K562 (cell line): ENCODE measurements at regions not wholly inside any gene's neighbourhood (a gene's known extent, or its start where the extent isn't known, plus 50 kb on each side); places are given as distances from the start of the nearest gene placed in this dataset.

ENCODE experiments used
- ATAC-seq: fragments of 200-7000 bp; cut with Tn5 transposase; 3 replicates; pipeline ENCODE4 v1.9.1; 2020; ENCODE audit warnings: moderate library complexity
- BruUV-seq: library from RNA; stranded (reverse); fragments of 400-500 nt; replicated peaks from 2 replicates; lab custom pipeline; 2021; lab: Mats Ljungman, UMichigan
- CTCF ChIA-PET: fragments of 300-600 bp; formaldehyde crosslinking; extraction: SDS; loops from one replicate; lab custom pipeline; 2021; ENCODE audit warnings: low intra/inter-chr PET ratio; lab: Yijun Ruan, JAX
- POLR2A ChIA-PET: fragments of 300-600, 350-650 bp; sonication (Branson Sonifier 250); formaldehyde crosslinking; extraction: SDS; loops from one replicate; lab custom pipeline; 2021; ENCODE audit warnings: antibody characterized with exemption, inconsistent platforms; lab: Yijun Ruan, JAX
- DNase-seq, 4 experiments: peaks; one replicate each; pipeline versions ENCODE4 v3.0.0 to v3.0.0-alpha.2; 2011 to 2018; ENCODE audit warnings: low spot score in 3 of 4, mixed read lengths in 3 of 4; ENCODE audit errors: extremely low read depth in 1 of 4
- FAIRE-seq: peaks from 2 replicates; lab custom pipeline; 2011; peaks lifted over from hg19 to GRCh38; lab: Jason Lieb, UNC
- H2AFZ ChIP-seq: 2 replicates; pipeline ENCODE4 v1.6.0; 2011; ENCODE audit warnings: low read depth, low read length, control low read depth, inconsistent platforms
- H3K27ac ChIP-seq: fragments of 200-600 bp; 3 replicates; pipeline ENCODE4 v1.8.0; 2011; ENCODE audit warnings: low read depth, mild to moderate bottlenecking, control low read depth, inconsistent platforms, low read length, moderate library complexity, mixed read lengths; ENCODE audit errors: extremely low read depth
- H3K27me3 ChIP-seq, 2 experiments: fragments of 300-600 bp in 1 of 2; 2 replicates in 1 of 2; 3 replicates in 1 of 2; pipeline versions ENCODE4 v1.6.0 to v1.8.0; 2011; ENCODE audit warnings: inconsistent platforms in 2 of 2, low read length in 2 of 2, mild to moderate bottlenecking in 1 of 2, mixed read lengths in 1 of 2, moderate library complexity in 1 of 2; ENCODE audit not compliant: control insufficient read depth in 2 of 2, insufficient read depth in 2 of 2
- H3K36me3 ChIP-seq: fragments of 300-600 bp; 3 replicates; pipeline ENCODE4 v1.8.0; 2011; ENCODE audit warnings: mild to moderate bottlenecking, low read length, inconsistent platforms; ENCODE audit not compliant: control insufficient read depth, insufficient read depth
- H3K4me1 ChIP-seq, 2 experiments: fragments of 200-600 bp in 1 of 2; replicated peaks in 1 of 2; 2 replicates in 1 of 2; 3 replicates in 1 of 2; pipeline versions ENCODE4 v1.5.1 to v1.8.0; 2011; ENCODE audit warnings: inconsistent platforms in 2 of 2, low read length in 2 of 2, mild to moderate bottlenecking in 1 of 2, mixed read lengths in 1 of 2, moderate library complexity in 1 of 2; ENCODE audit not compliant: control insufficient read depth in 2 of 2, insufficient read depth in 2 of 2
- H3K4me2 ChIP-seq: 2 replicates; pipeline ENCODE4 v1.6.1; 2011; ENCODE audit warnings: low read length, control low read depth, inconsistent platforms, mixed read lengths; ENCODE audit not compliant: insufficient read depth
- H3K4me3 ChIP-seq: fragments of 200-600 bp; sonication (generic), shearing (Covaris generic); 2 replicates; pipeline ENCODE4 v1.5.1; 2016; ENCODE audit warnings: control low read depth, inconsistent platforms
- H3K79me2 ChIP-seq: fragments of 200-600 bp; 3 replicates; pipeline ENCODE4 v1.8.0; 2011; ENCODE audit warnings: low read length, inconsistent platforms; ENCODE audit not compliant: control insufficient read depth, insufficient read depth
- H3K9ac ChIP-seq, 2 experiments: 2 replicates each; pipeline versions ENCODE4 v1.6.0 to v1.6.1; 2011; ENCODE audit warnings: low read depth in 2 of 2, low read length in 2 of 2, control low read depth in 1 of 2, inconsistent platforms in 1 of 2, mild to moderate bottlenecking in 1 of 2, mixed read lengths in 1 of 2; ENCODE audit not compliant: insufficient read depth in 1 of 2
- H3K9me1 ChIP-seq: one replicate; pipeline ENCODE4 v1.6.0; 2011; ENCODE audit warnings: inconsistent platforms, mild to moderate bottlenecking, low read length, moderate library complexity; ENCODE audit not compliant: control insufficient read depth, insufficient read depth
- H3K9me3 ChIP-seq: replicated peaks from 2 replicates; pipeline ENCODE4 v1.5.1; 2011; ENCODE audit warnings: low read depth, low read length, inconsistent platforms; ENCODE audit not compliant: control insufficient read depth, insufficient read depth
- H4K20me1 ChIP-seq: replicated peaks from 2 replicates; pipeline ENCODE4 v1.6.1; 2011; ENCODE audit warnings: low read length, inconsistent platforms, mixed read lengths; ENCODE audit not compliant: control insufficient read depth, insufficient read depth
- BMI1 ChIP-seq: fragments of 150-350 bp; IDR thresholded peaks from 2 replicates; pipeline ENCODE4 v1.6.1; 2014; ENCODE audit warnings: low read length
- CHAMP1 ChIP-seq: fragments of 450-650 bp; IDR thresholded peaks from 2 replicates; pipeline ENCODE4 v1.6.1; 2016; ENCODE audit warnings: mild to moderate bottlenecking
- EHMT2 ChIP-seq: fragments of 450-650 bp; IDR thresholded peaks from 2 replicates; pipeline ENCODE4 v1.6.1; 2018; ENCODE audit warnings: antibody characterized with exemption
- MTA1 ChIP-seq: fragments of 450-650 bp; IDR thresholded peaks from 2 replicates; pipeline ENCODE4 v1.6.1; 2017; ENCODE audit warnings: borderline replicate concordance
- RFX1 ChIP-seq: fragments of 450-650 bp; IDR thresholded peaks from 2 replicates; pipeline ENCODE4 v1.6.1; 2016; ENCODE audit warnings: mild to moderate bottlenecking, moderate library complexity
- TAF9B ChIP-seq: fragments of 450-650 bp; IDR thresholded peaks from 2 replicates; pipeline ENCODE4 v1.6.1; 2018; ENCODE audit warnings: mild to moderate bottlenecking; ENCODE audit not compliant: partially characterized antibody
- ZNF121 ChIP-seq: sonication (generic); formaldehyde crosslinking; conservative IDR thresholded peaks from 2 replicates; pipeline ENCODE4 v1.8.0; 2022; ENCODE audit warnings: missing genetic modification reagents
- WGBS: fragments of 100-300 bp; shearing (Covaris generic); methylation state at CpG from one replicate; pipeline ENCODE4 v1.1.6; 2016; ENCODE audit warnings: low coverage, mixed read lengths; ENCODE audit not compliant: insufficient coverage; ENCODE audit errors: missing lambda C conversion rate; 5-methylcytosine and 5-hydroxymethylcytosine counted together
- in situ Hi-C: fragments of 300-500 bp; cut with MboI; formaldehyde crosslinking; loops from 4 replicates; pipeline ENCODE4 v1.15.0; 2018; ENCODE audit warnings: inconsistent platforms, mixed read lengths
- intact Hi-C: fragments of 100-400 bp; cut with micrococcal nuclease; formaldehyde crosslinking; loops from 2 replicates; pipeline ENCODE4 v1.14.2; 2022
- TF ChIP-seq, protein P1 (sequence below): fragments of 150-350 bp; IDR thresholded peaks from 2 replicates; pipeline ENCODE4 v1.6.1; 2014; ENCODE audit warnings: low read depth, mild to moderate bottlenecking, low read length, borderline replicate concordance
- TF ChIP-seq, protein P2 (sequence below): IDR thresholded peaks from 3 replicates; pipeline ENCODE4 v1.6.1; 2011; ENCODE audit warnings: borderline replicate concordance, mild to moderate bottlenecking; ENCODE audit not compliant: insufficient read length, insufficient read depth

DNA sequence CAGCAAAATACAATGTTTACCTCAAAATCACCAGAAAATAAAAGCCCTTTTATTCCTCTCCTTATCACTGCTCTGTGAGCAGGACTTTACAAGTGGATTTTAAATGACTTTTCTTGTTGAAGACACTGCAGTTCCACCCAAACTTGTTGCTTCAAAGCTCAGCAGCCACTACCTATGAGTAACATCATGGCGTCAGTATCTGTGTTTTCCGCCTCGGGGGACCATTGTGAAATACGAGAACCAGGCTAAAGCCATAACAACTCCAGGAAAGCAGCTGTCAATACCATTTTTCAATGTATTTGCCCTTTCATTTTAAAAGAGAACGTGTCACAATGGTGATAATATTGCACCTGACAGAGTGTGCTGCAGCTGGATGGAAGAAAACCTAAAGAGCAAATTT, 284.0 kb upstream of the RNF32 start:
- Histone ChIP-seq H3K9me3 (no peaks in the 10 kb centered on the region), H3K4me2 (no peak overlapping the region), H3K79me2 (no peaks in the 10 kb centered on the region), H3K4me1 (no peaks in the 10 kb centered on the region), H3K9me1 (no peaks in the 10 kb centered on the region), H3K27me3 (peaks cover 30 to 35% of the 10 kb centered on the region in 2 experiments), H2AFZ (no peak overlapping the region), H4K20me1 (no peaks in the 10 kb centered on the region), H3K27ac (no peak overlapping the region), H3K9ac (no peak overlapping the region), H3K4me3 (no peak overlapping the region), H3K36me3 (no peaks in the 10 kb centered on the region)
- no peak for DNase-seq
- intact Hi-C loops (no loop called here), in situ Hi-C loops (loop anchor here (10.0 kb wide), 1 partner anchor 238 kb away; no protein-coding TSS in a partner anchor)
- CTCF ChIA-PET, result no interaction called here
- FAIRE-seq, result no peak
- POLR2A ChIA-PET, result no interaction called here
- no peak for ATAC-seq
- 0% methylated on average over 5 of the region's 5 CpGs for WGBS
- no TSS peak for BruUV-seq
- TF ChIP-seq ZNF121 (CRISPR knock-in tag), result no peak
- TF ChIP-seq, protein P1, sequence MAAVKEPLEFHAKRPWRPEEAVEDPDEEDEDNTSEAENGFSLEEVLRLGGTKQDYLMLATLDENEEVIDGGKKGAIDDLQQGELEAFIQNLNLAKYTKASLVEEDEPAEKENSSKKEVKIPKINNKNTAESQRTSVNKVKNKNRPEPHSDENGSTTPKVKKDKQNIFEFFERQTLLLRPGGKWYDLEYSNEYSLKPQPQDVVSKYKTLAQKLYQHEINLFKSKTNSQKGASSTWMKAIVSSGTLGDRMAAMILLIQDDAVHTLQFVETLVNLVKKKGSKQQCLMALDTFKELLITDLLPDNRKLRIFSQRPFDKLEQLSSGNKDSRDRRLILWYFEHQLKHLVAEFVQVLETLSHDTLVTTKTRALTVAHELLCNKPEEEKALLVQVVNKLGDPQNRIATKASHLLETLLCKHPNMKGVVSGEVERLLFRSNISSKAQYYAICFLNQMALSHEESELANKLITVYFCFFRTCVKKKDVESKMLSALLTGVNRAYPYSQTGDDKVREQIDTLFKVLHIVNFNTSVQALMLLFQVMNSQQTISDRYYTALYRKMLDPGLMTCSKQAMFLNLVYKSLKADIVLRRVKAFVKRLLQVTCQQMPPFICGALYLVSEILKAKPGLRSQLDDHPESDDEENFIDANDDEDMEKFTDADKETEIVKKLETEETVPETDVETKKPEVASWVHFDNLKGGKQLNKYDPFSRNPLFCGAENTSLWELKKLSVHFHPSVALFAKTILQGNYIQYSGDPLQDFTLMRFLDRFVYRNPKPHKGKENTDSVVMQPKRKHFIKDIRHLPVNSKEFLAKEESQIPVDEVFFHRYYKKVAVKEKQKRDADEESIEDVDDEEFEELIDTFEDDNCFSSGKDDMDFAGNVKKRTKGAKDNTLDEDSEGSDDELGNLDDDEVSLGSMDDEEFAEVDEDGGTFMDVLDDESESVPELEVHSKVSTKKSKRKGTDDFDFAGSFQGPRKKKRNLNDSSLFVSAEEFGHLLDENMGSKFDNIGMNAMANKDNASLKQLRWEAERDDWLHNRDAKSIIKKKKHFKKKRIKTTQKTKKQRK, result no peak
- TF ChIP-seq MTA1, result no peak
- TF ChIP-seq BMI1, result no peak
- no peak for TF ChIP-seq EHMT2
- no peak for TF ChIP-seq CHAMP1
- TF ChIP-seq TAF9B, result no peak
- TF ChIP-seq, protein P2, sequence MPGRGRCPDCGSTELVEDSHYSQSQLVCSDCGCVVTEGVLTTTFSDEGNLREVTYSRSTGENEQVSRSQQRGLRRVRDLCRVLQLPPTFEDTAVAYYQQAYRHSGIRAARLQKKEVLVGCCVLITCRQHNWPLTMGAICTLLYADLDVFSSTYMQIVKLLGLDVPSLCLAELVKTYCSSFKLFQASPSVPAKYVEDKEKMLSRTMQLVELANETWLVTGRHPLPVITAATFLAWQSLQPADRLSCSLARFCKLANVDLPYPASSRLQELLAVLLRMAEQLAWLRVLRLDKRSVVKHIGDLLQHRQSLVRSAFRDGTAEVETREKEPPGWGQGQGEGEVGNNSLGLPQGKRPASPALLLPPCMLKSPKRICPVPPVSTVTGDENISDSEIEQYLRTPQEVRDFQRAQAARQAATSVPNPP, result no peak
- TF ChIP-seq RFX1, result no peak
